Liver (tissue), 3 donors: ENCODE measurements at regions not wholly inside any gene's neighbourhood (a gene's known extent, or its start where the extent isn't known, plus 50 kb on each side); places are given as distances from the start of the nearest gene placed in this dataset.

ENCODE experiments used
- CTCF ChIP-seq: fragments of 150-350 bp; IDR thresholded peaks from 2 replicates; pipeline ENCODE4 v1.5.1; 2017; ENCODE audit warnings: improper control_type of control experiment, low read depth, low read length; ENCODE audit not compliant: missing input control
- HNF4G ChIP-seq: IDR thresholded peaks from 2 replicates; pipeline ENCODE4 v1.6.1; 2016; ENCODE audit warnings: antibody characterized with exemption
- JUND ChIP-seq, 2 donors: IDR thresholded peaks; 2 replicates each; pipeline ENCODE4 v1.6.1; 2016; ENCODE audit warnings: antibody characterized with exemption in 2 of 2
- NR2F2 ChIP-seq: IDR thresholded peaks from 2 replicates; pipeline ENCODE4 v1.6.1; 2016; ENCODE audit warnings: antibody characterized with exemption
- RAD21 ChIP-seq, 2 donors: IDR thresholded peaks; 2 replicates each; pipeline ENCODE4 v1.6.1; 2016; ENCODE audit warnings: antibody characterized with exemption in 2 of 2, mild to moderate bottlenecking in 2 of 2
- REST ChIP-seq: IDR thresholded peaks from 2 replicates; pipeline ENCODE4 v1.6.1; 2016; ENCODE audit warnings: antibody characterized with exemption, mild to moderate bottlenecking
- SP1 ChIP-seq: IDR thresholded peaks from 2 replicates; pipeline ENCODE4 v1.6.1; 2018; ENCODE audit warnings: antibody characterized with exemption, mild to moderate bottlenecking
- TAF1 ChIP-seq: conservative IDR thresholded peaks from 2 replicates; pipeline ENCODE4 v1.6.1; 2016; ENCODE audit warnings: antibody characterized with exemption, mild to moderate bottlenecking
- ZBTB33 ChIP-seq: IDR thresholded peaks from 2 replicates; pipeline ENCODE4 v1.6.1; 2016; ENCODE audit warnings: antibody characterized with exemption
- TF ChIP-seq, protein P1 (sequence below): IDR thresholded peaks from 2 replicates; pipeline ENCODE4 v1.6.1; 2016; ENCODE audit warnings: antibody characterized with exemption
- donor health status: healthy.
- donor health status: healthy.

DNA sequence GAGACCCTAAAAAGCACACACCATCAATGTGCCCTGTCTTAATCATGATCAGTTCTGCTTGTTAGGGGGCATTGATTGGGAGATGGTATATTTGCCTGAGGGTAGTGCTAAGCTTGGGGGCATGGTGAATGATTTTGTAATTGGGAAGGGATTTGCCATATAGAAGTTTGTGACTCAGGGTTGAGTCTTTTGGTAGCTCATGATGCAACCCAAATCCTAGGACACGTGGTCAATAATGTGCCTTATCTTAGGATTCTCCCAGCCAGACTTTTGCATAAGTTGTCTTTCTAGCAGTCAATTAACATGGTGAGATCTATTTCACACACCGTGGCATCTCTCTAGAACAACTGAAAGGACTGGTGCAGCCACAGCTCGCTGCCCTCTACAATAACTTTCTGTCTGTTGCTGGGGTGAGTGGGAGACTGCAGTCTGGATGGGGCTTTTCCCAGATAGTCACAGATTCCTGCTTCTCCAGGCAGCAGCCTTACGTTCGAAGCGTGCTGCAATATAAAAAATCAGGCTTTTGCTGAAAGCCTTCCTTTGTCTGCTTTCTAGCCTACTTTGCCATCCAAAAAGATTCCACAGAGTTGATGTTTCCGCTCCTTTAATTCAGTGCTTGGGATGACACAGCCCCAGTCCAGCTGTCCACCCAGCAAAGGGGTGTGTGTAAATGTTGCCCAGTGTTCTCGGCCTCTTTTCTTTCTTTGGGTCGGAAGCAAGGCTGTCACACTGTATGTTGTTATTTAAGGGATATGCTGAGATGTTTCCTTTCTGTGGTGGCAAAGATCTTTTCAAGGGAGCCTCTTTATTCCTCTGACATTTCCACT lies 58.9 kb downstream of the ID4 start:
- TF ChIP-seq CTCF, result no peak
- no peak for TF ChIP-seq TAF1
- no peak for TF ChIP-seq NR2F2
- TF ChIP-seq HNF4G, result no peak
- no peak for TF ChIP-seq JUND (IDR thresholded peaks at IDR 0.05)
- TF ChIP-seq, protein P1, sequence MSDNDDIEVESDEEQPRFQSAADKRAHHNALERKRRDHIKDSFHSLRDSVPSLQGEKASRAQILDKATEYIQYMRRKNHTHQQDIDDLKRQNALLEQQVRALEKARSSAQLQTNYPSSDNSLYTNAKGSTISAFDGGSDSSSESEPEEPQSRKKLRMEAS, result no peak
- TF ChIP-seq SP1, result no peak
- TF ChIP-seq RAD21 (IDR thresholded peaks at IDR 0.05), result no peak
- no peak for TF ChIP-seq ZBTB33
- TF ChIP-seq REST, result no peak
